ENCODE measurements at regions not wholly inside any gene's neighbourhood (a gene's known extent, or its start where the extent isn't known, plus 50 kb on each side); places are given as distances from the start of the nearest gene placed in this dataset.

GRCh38 chr3:5891711-5892110, 704.2 kb downstream of the EDEM1 start:
- Histone ChIP-seq H3K9ac (ENCODE audit: low read depth, low read length) (no peak overlapping the region), H3K4me1 (ENCODE audit: insufficient read depth, low read length) (no peaks in the 10 kb centered on the region), H4K20me1 (ENCODE audit: insufficient read depth, low read length) (no peaks in the 10 kb centered on the region), H3K9me3 (ENCODE audit: insufficient read depth, low read length, severe bottlenecking) (no peaks in the 10 kb centered on the region), H3K36me3 (ENCODE audit: insufficient read depth, low read length) (no peaks in the 10 kb centered on the region), H3K27ac (ENCODE audit: low read length) (no peak overlapping the region), H2AFZ (ENCODE audit: low read depth, low read length) (no peak overlapping the region), H3K4me3 (ENCODE audit: low read depth in 1 of 2, low read length in 2 of 2) (no peak overlapping the region), H3K79me2 (ENCODE audit: insufficient read depth, low read length) (no peaks in the 10 kb centered on the region), H3K4me2 (ENCODE audit: insufficient read depth, low read length) (no peak overlapping the region), H3K27me3 (ENCODE audit: insufficient read depth, low read length, poor library complexity) (no peaks in the 10 kb centered on the region)
- DNase-seq (no peak), ATAC-seq (ENCODE audit: insufficient read depth, low read depth) (no peak)
- TF ChIP-seq EZH2 (IDR thresholded peaks at IDR 0.05; ENCODE audit: borderline replicate concordance, low read depth, low read length, severe bottlenecking) (no peak), CTCF (IDR thresholded peaks at IDR 0.05; ENCODE audit: borderline replicate concordance, extremely low read depth, low read length, poor library complexity, severe bottlenecking) (no peak)

GRCh38 chr3:5898106-5898505, 710.6 kb downstream of the EDEM1 start:
- Histone ChIP-seq H3K36me3 (ENCODE audit: insufficient read depth, low read length) (no peaks in the 10 kb centered on the region), H4K20me1 (ENCODE audit: insufficient read depth, low read length) (no peaks in the 10 kb centered on the region), H3K79me2 (ENCODE audit: insufficient read depth, low read length) (no peaks in the 10 kb centered on the region), H3K4me3 (ENCODE audit: low read depth in 1 of 2, low read length in 2 of 2) (no peak overlapping the region), H3K9me3 (ENCODE audit: insufficient read depth, low read length, severe bottlenecking) (no peaks in the 10 kb centered on the region), H3K9ac (ENCODE audit: low read depth, low read length) (no peak overlapping the region), H3K4me1 (ENCODE audit: insufficient read depth, low read length) (no peaks in the 10 kb centered on the region), H3K4me2 (ENCODE audit: insufficient read depth, low read length) (no peak overlapping the region), H3K27ac (ENCODE audit: low read length) (no peak overlapping the region), H3K27me3 (ENCODE audit: insufficient read depth, low read length, poor library complexity) (no peaks in the 10 kb centered on the region), H2AFZ (ENCODE audit: low read depth, low read length) (no peak overlapping the region)
- ATAC-seq (ENCODE audit: insufficient read depth, low read depth) (no peak), DNase-seq (no peak)
- TF ChIP-seq CTCF (IDR thresholded peaks at IDR 0.05; ENCODE audit: borderline replicate concordance, extremely low read depth, low read length, poor library complexity, severe bottlenecking) (no peak), EZH2 (IDR thresholded peaks at IDR 0.05; ENCODE audit: borderline replicate concordance, low read depth, low read length, severe bottlenecking) (no peak)

GRCh38 chr3:5899014-5899761, 711.7 kb downstream of the EDEM1 start:
- H2AFZ ChIP-seq (ENCODE audit: low read depth, low read length) = no peak overlapping the region
- H3K4me3 ChIP-seq (ENCODE audit: low read depth in 1 of 2, low read length in 2 of 2) = no peak overlapping the region
- no peaks in the 10 kb centered on the region for H3K27me3 ChIP-seq (ENCODE audit: insufficient read depth, low read length, poor library complexity)
- no peak overlapping the region for H3K27ac ChIP-seq (ENCODE audit: low read length)
- no peaks in the 10 kb centered on the region for H3K4me1 ChIP-seq (ENCODE audit: insufficient read depth, low read length)
- no peaks in the 10 kb centered on the region for H3K79me2 ChIP-seq (ENCODE audit: insufficient read depth, low read length)
- ATAC-seq (ENCODE audit: insufficient read depth, low read depth) (no peak), DNase-seq (no peak)
- H3K4me2 ChIP-seq (ENCODE audit: insufficient read depth, low read length) = no peak overlapping the region
- H3K9me3 ChIP-seq (ENCODE audit: insufficient read depth, low read length, severe bottlenecking) = no peaks in the 10 kb centered on the region
- H4K20me1 ChIP-seq (ENCODE audit: insufficient read depth, low read length) = no peaks in the 10 kb centered on the region
- no peak overlapping the region for H3K9ac ChIP-seq (ENCODE audit: low read depth, low read length)
- H3K36me3 ChIP-seq (ENCODE audit: insufficient read depth, low read length) = no peaks in the 10 kb centered on the region
- TF ChIP-seq CTCF (IDR thresholded peaks at IDR 0.05; ENCODE audit: borderline replicate concordance, extremely low read depth, low read length, poor library complexity, severe bottlenecking) (no peak), EZH2 (IDR thresholded peaks at IDR 0.05; ENCODE audit: borderline replicate concordance, low read depth, low read length, severe bottlenecking) (no peak)

Data from DND-41 (cell line).